Neuronal stem cell (in vitro differentiated cells): ENCODE measurements at regions not wholly inside any gene's neighbourhood (a gene's known extent, or its start where the extent isn't known, plus 50 kb on each side); places are given as distances from the start of the nearest gene placed in this dataset.
A peak's percentile ranks its signal among the peaks of the same experiment; 100 is the strongest.

Experiments
- DNase-seq: peaks from one replicate; pipeline ENCODE4 v3.0.0-alpha.2; 2013; ENCODE audit warnings: low spot score
- H2AFZ ChIP-seq: one replicate; pipeline ENCODE4 v1.6.1; 2013; ENCODE audit warnings: mild to moderate bottlenecking, low read length, inconsistent platforms
- H2AK5ac ChIP-seq: 2 replicates; pipeline ENCODE4 v1.6.1; 2013; ENCODE audit warnings: low read depth, mild to moderate bottlenecking, inconsistent platforms, low read length, moderate library complexity, mixed read lengths
- H2BK120ac ChIP-seq: 2 replicates; pipeline ENCODE4 v1.6.1; 2013; ENCODE audit warnings: low read depth, mild to moderate bottlenecking, inconsistent platforms, low read length, moderate library complexity, mixed read lengths
- H2BK12ac ChIP-seq: one replicate; pipeline ENCODE4 v1.6.1; 2013; ENCODE audit warnings: low read length, inconsistent platforms
- H2BK15ac ChIP-seq: 2 replicates; pipeline ENCODE4 v1.6.1; 2013; ENCODE audit warnings: mild to moderate bottlenecking, low read length, inconsistent platforms, mixed read lengths
- H2BK5ac ChIP-seq: one replicate; pipeline ENCODE4 v1.6.1; 2013; ENCODE audit warnings: inconsistent platforms, mild to moderate bottlenecking, low read length, moderate library complexity
- H3K14ac ChIP-seq: one replicate; pipeline ENCODE4 v1.6.1; 2013; ENCODE audit warnings: low read length, inconsistent platforms
- H3K18ac ChIP-seq: 2 replicates; pipeline ENCODE4 v1.6.1; 2013; ENCODE audit warnings: low read length, inconsistent platforms
- H3K23ac ChIP-seq: 2 replicates; pipeline ENCODE4 v1.6.1; 2013; ENCODE audit warnings: low read depth, mild to moderate bottlenecking, mixed read lengths, low read length, inconsistent platforms; ENCODE audit not compliant: poor library complexity
- H3K27ac ChIP-seq: replicated peaks from 3 replicates; pipeline ENCODE4 v1.5.1; 2013; ENCODE audit warnings: low read length, inconsistent platforms
- H3K27me3 ChIP-seq, 3 experiments: 2 replicates each; pipeline ENCODE4 v1.6.1; 2013; ENCODE audit warnings: low read length in 3 of 3, mild to moderate bottlenecking in 2 of 3, inconsistent platforms in 1 of 3, low read depth in 1 of 3, mixed read lengths in 1 of 3, moderate library complexity in 1 of 3; ENCODE audit not compliant: control insufficient read depth in 3 of 3, insufficient read depth in 3 of 3
- H3K36me3 ChIP-seq, 2 donors: replicated peaks in 1 of 2; 2 replicates each; pipeline ENCODE4 v1.6.1; 2013; ENCODE audit warnings: low read length in 2 of 2; ENCODE audit not compliant: control insufficient read depth in 2 of 2, insufficient read depth in 2 of 2
- H3K4ac ChIP-seq: 2 replicates; pipeline ENCODE4 v1.6.1; 2013; ENCODE audit warnings: inconsistent platforms, mild to moderate bottlenecking, low read length, moderate library complexity
- H3K4me1 ChIP-seq, 2 donors: 1 replicate in 1 of 2; 2 replicates in 1 of 2; pipeline ENCODE4 v1.6.1; 2013; ENCODE audit warnings: low read length in 2 of 2, low read depth in 1 of 2; ENCODE audit not compliant: control insufficient read depth in 2 of 2, insufficient read depth in 1 of 2
- H3K4me2 ChIP-seq: one replicate; pipeline ENCODE4 v1.6.1; 2013; ENCODE audit warnings: mild to moderate bottlenecking, low read length, inconsistent platforms; ENCODE audit not compliant: insufficient read depth, poor library complexity, severe bottlenecking
- H3K4me3 ChIP-seq, 2 donors: 2 replicates each; pipeline ENCODE4 v1.5.1; 2013; ENCODE audit warnings: low read length in 2 of 2, mild to moderate bottlenecking in 2 of 2, inconsistent platforms in 1 of 2, moderate library complexity in 1 of 2
- H3K79me1 ChIP-seq: one replicate; pipeline ENCODE4 v1.6.1; 2013; ENCODE audit warnings: low read depth, mild to moderate bottlenecking, inconsistent platforms, low read length, moderate library complexity
- H3K9ac ChIP-seq: one replicate; pipeline ENCODE4 v1.6.1; 2013; ENCODE audit warnings: mild to moderate bottlenecking, low read depth, low read length, inconsistent platforms; ENCODE audit not compliant: poor library complexity
- H3K9me3 ChIP-seq, 2 donors: replicated peaks in 1 of 2; 2 replicates each; pipeline versions ENCODE3 to v1.6.1; 2013; ENCODE audit warnings: low read length in 2 of 2, mild to moderate bottlenecking in 2 of 2, inconsistent platforms in 1 of 2, low read depth in 1 of 2, mixed read lengths in 1 of 2, moderate library complexity in 1 of 2; ENCODE audit not compliant: control insufficient read depth in 2 of 2, insufficient read depth in 1 of 2
- H4K8ac ChIP-seq: one replicate; pipeline ENCODE4 v1.6.1; 2013; ENCODE audit warnings: low read depth, mild to moderate bottlenecking, inconsistent platforms, low read length, moderate library complexity
- H4K91ac ChIP-seq: one replicate; pipeline ENCODE4 v1.6.1; 2013; ENCODE audit warnings: low read length, low read depth, mild to moderate bottlenecking, inconsistent platforms; ENCODE audit not compliant: poor library complexity
- WGBS, 2 donors: extraction: QIAGEN DNeasy Blood & Tissue Kit; methylation state at CpG; one replicate each; pipeline ENCODE4 v1.1.7; 2013; ENCODE audit warnings: missing lambda C conversion rate in 2 of 2, mixed read lengths in 1 of 2; ENCODE audit not compliant: insufficient read length in 2 of 2, insufficient replicate concordance in 1 of 2; ENCODE audit errors: extremely low coverage in 2 of 2; 5-methylcytosine and 5-hydroxymethylcytosine counted together

GRCh38 chr17:72259922-72260321 is 139.1 kb downstream of the SOX9 start:
- peak; percentile 18 for DNase-seq
- no peak overlapping the region for H2BK12ac ChIP-seq
- H3K9me3 ChIP-seq = no peaks in the 10 kb centered on the region
- no peak overlapping the region for H3K18ac ChIP-seq
- no peak overlapping the region for H3K4ac ChIP-seq
- H3K23ac ChIP-seq = no peak overlapping the region
- H2AFZ ChIP-seq = no peak overlapping the region
- no peak overlapping the region for H2BK15ac ChIP-seq
- no peak overlapping the region for H4K8ac ChIP-seq
- H3K27ac ChIP-seq = no peak overlapping the region
- H2BK5ac ChIP-seq = no peak overlapping the region
- no peak overlapping the region for H4K91ac ChIP-seq
- no CpG with 5 or more reads among the region's 6 CpGs for WGBS, 2 donors
- H3K4me1 ChIP-seq = peaks cover 0 to 7% of the 10 kb centered on the region in 2 donors
- no peak overlapping the region for H3K4me2 ChIP-seq
- H2AK5ac ChIP-seq = no peak overlapping the region
- H3K79me1 ChIP-seq = no peaks in the 10 kb centered on the region
- no peaks in the 10 kb centered on the region for H3K27me3 ChIP-seq
- no peak overlapping the region for H3K4me3 ChIP-seq
- no peaks in the 10 kb centered on the region for H3K36me3 ChIP-seq
- no peak overlapping the region for H3K14ac ChIP-seq
- H3K9ac ChIP-seq = no peak overlapping the region
- no peak overlapping the region for H2BK120ac ChIP-seq

GRCh38 chr17:72262766-72263165 is 141.9 kb downstream of the SOX9 start:
- H3K36me3 ChIP-seq = no peaks in the 10 kb centered on the region
- no peak for DNase-seq
- H3K4me3 ChIP-seq = no peak overlapping the region
- H3K9me3 ChIP-seq = no peaks in the 10 kb centered on the region
- H2BK5ac ChIP-seq = no peak overlapping the region
- peaks cover 0 to 16% of the 10 kb centered on the region in 2 donors for H3K4me1 ChIP-seq
- no peaks in the 10 kb centered on the region for H3K79me1 ChIP-seq
- no peak overlapping the region for H2BK15ac ChIP-seq
- H3K18ac ChIP-seq = no peak overlapping the region
- H3K9ac ChIP-seq = no peak overlapping the region
- no peak overlapping the region for H2AFZ ChIP-seq
- H4K91ac ChIP-seq = no peak overlapping the region
- H3K14ac ChIP-seq = no peak overlapping the region
- H2BK12ac ChIP-seq = no peak overlapping the region
- H3K27ac ChIP-seq = no peak overlapping the region
- H2AK5ac ChIP-seq = no peak overlapping the region
- H3K4ac ChIP-seq = no peak overlapping the region
- peaks cover 0 to 2% (median 0%) of the 10 kb centered on the region in 3 experiments for H3K27me3 ChIP-seq
- H3K23ac ChIP-seq = no peak overlapping the region
- no peak overlapping the region for H3K4me2 ChIP-seq
- no peak overlapping the region for H4K8ac ChIP-seq
- H2BK120ac ChIP-seq = no peak overlapping the region

GRCh38 chr17:72264682-72265405 is 144.0 kb downstream of the SOX9 start:
- no peak overlapping the region for H2BK12ac ChIP-seq
- no peak overlapping the region for H3K23ac ChIP-seq
- no peak overlapping the region for H3K14ac ChIP-seq
- no peak overlapping the region for H3K4me2 ChIP-seq
- no peak overlapping the region for H2BK120ac ChIP-seq
- H3K4me1 ChIP-seq = peaks cover 0 to 11% of the 10 kb centered on the region in 2 donors
- H2AFZ ChIP-seq = no peak overlapping the region
- no peak overlapping the region for H2BK5ac ChIP-seq
- H3K9ac ChIP-seq = no peak overlapping the region
- no peak overlapping the region for H3K18ac ChIP-seq
- DNase-seq = no peak
- no peak overlapping the region for H3K4ac ChIP-seq
- no peak overlapping the region for H4K91ac ChIP-seq
- no CpG with 5 or more reads among the region's 4 CpGs for WGBS, 2 donors
- no peak overlapping the region for H3K4me3 ChIP-seq
- H3K36me3 ChIP-seq = no peaks in the 10 kb centered on the region
- H3K9me3 ChIP-seq = no peaks in the 10 kb centered on the region
- H2AK5ac ChIP-seq = no peak overlapping the region
- no peaks in the 10 kb centered on the region for H3K79me1 ChIP-seq
- H4K8ac ChIP-seq = no peak overlapping the region
- H3K27ac ChIP-seq = no peak overlapping the region
- H3K27me3 ChIP-seq = peaks cover 0 to 2% (median 0%) of the 10 kb centered on the region in 3 experiments
- H2BK15ac ChIP-seq = no peak overlapping the region

GRCh38 chr17:72266112-72266775 is 145.4 kb downstream of the SOX9 start:
- H3K4me1 ChIP-seq = peaks cover 0 to 9% of the 10 kb centered on the region in 2 donors

More at GRCh38 chr17:72266112-72266775, 145.4 kb downstream of the SOX9 start:
- Histone ChIP-seq H3K23ac (no peak overlapping the region), H3K36me3 (no peaks in the 10 kb centered on the region), H2AFZ (no peak overlapping the region), H2BK5ac (no peak overlapping the region), H3K9ac (no peak overlapping the region), H4K91ac (no peak overlapping the region), H4K8ac (no peak overlapping the region), H3K4ac (no peak overlapping the region), H3K4me2 (no peak overlapping the region), H3K9me3 (no peaks in the 10 kb centered on the region), H3K27me3 (peaks cover 0 to 2% (median 0%) of the 10 kb centered on the region in 3 experiments), H2BK15ac (no peak overlapping the region), H2BK12ac (no peak overlapping the region), H3K79me1 (no peaks in the 10 kb centered on the region), H2AK5ac (no peak overlapping the region), H3K14ac (no peak overlapping the region), H3K18ac (no peak overlapping the region), H3K27ac (no peak overlapping the region), H2BK120ac (no peak overlapping the region), H3K4me3 (no peak overlapping the region)
- no CpG with 5 or more reads among the region's 13 CpGs for WGBS, 2 donors
- DNase-seq = no peak
